Pons (tissue), 1 donor: ENCODE measurements at regions not wholly inside any gene's neighbourhood (a gene's known extent, or its start where the extent isn't known, plus 50 kb on each side); places are given as distances from the start of the nearest gene placed in this dataset.

Experiments
- DNase-seq: peaks from one replicate; pipeline ENCODE4 v3.0.0-alpha.2; 2016; ENCODE audit warnings: low spot score

GRCh38 chr13:50104493-50104892 is 89.2 kb downstream of the KCNRG start:
- DNase-seq: no peak

- no peak for DNase-seq
Observed at GRCh38 chr13:50106559-50106958, 91.3 kb downstream of the KCNRG start.

- DNase-seq: no peak
Observed at GRCh38 chr13:50107205-50107604, 92.0 kb downstream of the KCNRG start.

GRCh38 chr13:50114961-50115360 is 99.7 kb downstream of the KCNRG start:
- no peak for DNase-seq

- no peak for DNase-seq
Observed at GRCh38 chr13:50115695-50116094, 100.5 kb downstream of the KCNRG start.

GRCh38 chr13:50116430-50116973 is 101.3 kb downstream of the KCNRG start:
- no peak for DNase-seq

- no peak for DNase-seq
Observed at GRCh38 chr13:50119591-50119990, 104.3 kb downstream of the KCNRG start.

GRCh38 chr13:50122455-50122854 is 107.2 kb downstream of the KCNRG start:
- DNase-seq: peak; percentile 55

- no peak for DNase-seq
Observed at GRCh38 chr13:50123002-50123401, 107.8 kb downstream of the KCNRG start.

- DNase-seq: peak; percentile 76
Observed at GRCh38 chr13:50123515-50123861, 108.2 kb downstream of the KCNRG start.

GRCh38 chr13:50123862-50124535 is 108.8 kb downstream of the KCNRG start:
- DNase-seq: peak; percentile 93

GRCh38 chr13:50124536-50125303 is 109.5 kb downstream of the KCNRG start:
- DNase-seq: peak; percentile 38

- no peak for DNase-seq
Observed at GRCh38 chr13:50125304-50125553, 110.0 kb downstream of the KCNRG start.

- peak; percentile 95 for DNase-seq
Observed at GRCh38 chr13:50125554-50126262, 110.5 kb downstream of the KCNRG start.

- DNase-seq: peak; percentile 45
Observed at GRCh38 chr13:50126263-50126992, 111.2 kb downstream of the KCNRG start.

GRCh38 chr13:50126993-50127725 is 111.9 kb downstream of the KCNRG start:
- DNase-seq: no peak

GRCh38 chr13:50127726-50128291 is 112.6 kb downstream of the KCNRG start:
- DNase-seq: no peak

- no peak for DNase-seq
Observed at GRCh38 chr13:50128428-50128931, 113.2 kb downstream of the KCNRG start.

GRCh38 chr13:50129081-50129705 is 113.9 kb downstream of the KCNRG start:
- no peak for DNase-seq

- no peak for DNase-seq
Observed at GRCh38 chr13:50129706-50130122, 114.5 kb downstream of the KCNRG start.
